Endothelial cell of umbilical vein (primary cell): ENCODE measurements at regions not wholly inside any gene's neighbourhood (a gene's known extent, or its start where the extent isn't known, plus 50 kb on each side); places are given as distances from the start of the nearest gene placed in this dataset.

ENCODE experiments used
- BruUV-seq: library from RNA; stranded (reverse); fragments of 400-500 nt; replicated peaks from 2 replicates; lab custom pipeline; 2021; lab: Mats Ljungman, UMichigan
- CTCF ChIA-PET: fragments of 300-600, 350-600 bp; sonication (Branson Sonifier 250); formaldehyde crosslinking; loops from one replicate; lab custom pipeline; 2021; ENCODE audit warnings: antibody characterized with exemption, inconsistent platforms; lab: Charles Lee
- POLR2A ChIA-PET: fragments of 300-600, 350-600 bp; sonication (Branson Sonifier 250); formaldehyde crosslinking; loops from one replicate; lab custom pipeline; 2021; ENCODE audit warnings: antibody characterized with exemption, inconsistent platforms; lab: Charles Lee
- DNase-seq: peaks from one replicate; pipeline ENCODE4 v3.0.0-alpha.2; 2011; ENCODE audit warnings: low read depth, low spot score
- FAIRE-seq: peaks from 2 replicates; lab custom pipeline; 2011; peaks lifted over from hg19 to GRCh38; lab: Jason Lieb, UNC
- H2AFZ ChIP-seq: 2 replicates; pipeline ENCODE4 v1.6.0; 2012; ENCODE audit warnings: low read depth, low read length, control low read depth, inconsistent platforms
- H3K27ac ChIP-seq: 2 replicates; pipeline ENCODE4 v1.5.1; 2011; ENCODE audit warnings: low read depth, mild to moderate bottlenecking, control low read depth, low read length, moderate library complexity; ENCODE audit not compliant: insufficient read depth
- H3K27me3 ChIP-seq, 2 experiments: 2 replicates each; pipeline versions ENCODE4 v1.6.0 to v1.6.1; 2011; ENCODE audit warnings: low read length in 2 of 2, mixed read lengths in 1 of 2; ENCODE audit not compliant: control insufficient read depth in 2 of 2, insufficient read depth in 2 of 2
- H3K36me3 ChIP-seq, 2 experiments: 2 replicates in 1 of 2; 3 replicates in 1 of 2; pipeline ENCODE4 v1.5.1; 2011; ENCODE audit warnings: low read length in 2 of 2, mild to moderate bottlenecking in 1 of 2, moderate library complexity in 1 of 2; ENCODE audit not compliant: control insufficient read depth in 2 of 2, insufficient read depth in 2 of 2; ENCODE audit errors: extremely low read depth in 1 of 2
- H3K4me1 ChIP-seq: 3 replicates; pipeline ENCODE4 v1.5.1; 2011; ENCODE audit warnings: mild to moderate bottlenecking, low read length; ENCODE audit not compliant: control insufficient read depth, insufficient read depth; ENCODE audit errors: extremely low read depth
- H3K4me2 ChIP-seq: 2 replicates; pipeline ENCODE4 v1.6.1; 2011; ENCODE audit warnings: low read length, control low read depth, mixed read lengths; ENCODE audit not compliant: insufficient read depth
- H3K4me3 ChIP-seq, 3 experiments: fragments of 200-600 bp in 1 of 3; sonication (generic), shearing (Covaris generic) in 1 of 3; replicated peaks in 1 of 3; 2 replicates each; pipeline ENCODE4 v1.5.1; 2011 to 2016; ENCODE audit warnings: control low read depth in 3 of 3, low read length in 3 of 3, mild to moderate bottlenecking in 2 of 3, inconsistent platforms in 1 of 3, low read depth in 1 of 3, moderate library complexity in 1 of 3; ENCODE audit not compliant: insufficient read depth in 1 of 3
- H3K79me2 ChIP-seq: 2 replicates; pipeline ENCODE4 v1.6.0; 2012; ENCODE audit warnings: low read length, inconsistent platforms; ENCODE audit not compliant: control insufficient read depth, insufficient read depth
- H3K9ac ChIP-seq: replicated peaks from 2 replicates; pipeline ENCODE3; 2011; ENCODE audit warnings: low read length, control low read depth; ENCODE audit not compliant: insufficient read depth; ENCODE audit errors: extremely low read depth
- H3K9me1 ChIP-seq: replicated peaks from 3 replicates; pipeline ENCODE4 v1.6.0; 2011; ENCODE audit warnings: mild to moderate bottlenecking, low read length; ENCODE audit not compliant: control insufficient read depth, insufficient read depth; ENCODE audit errors: extremely low read depth
- H3K9me3 ChIP-seq: replicated peaks from 2 replicates; pipeline ENCODE4 v1.5.1; 2012; ENCODE audit warnings: low read length, inconsistent platforms; ENCODE audit not compliant: control insufficient read depth, insufficient read depth
- H4K20me1 ChIP-seq: replicated peaks from 2 replicates; pipeline ENCODE3; 2011; ENCODE audit warnings: mild to moderate bottlenecking, low read length; ENCODE audit not compliant: control insufficient read depth, insufficient read depth; ENCODE audit errors: extremely low read depth
- CTCF ChIP-seq, 2 donors: IDR thresholded peaks; 1 replicate in 1 of 2; 2 replicates in 1 of 2; pipeline ENCODE4 v1.5.1; 2011; ENCODE audit warnings: low read length in 2 of 2, mild to moderate bottlenecking in 2 of 2, moderate library complexity in 2 of 2, control low read depth in 1 of 2, inconsistent platforms in 1 of 2, low read depth in 1 of 2; ENCODE audit not compliant: insufficient read depth in 1 of 2; ENCODE audit errors: extremely low read depth in 1 of 2
- EZH2 ChIP-seq: IDR thresholded peaks from 2 replicates; pipeline ENCODE4 v1.6.1; 2012; ENCODE audit warnings: borderline replicate concordance, low read depth, mild to moderate bottlenecking, moderate library complexity, low read length, inconsistent platforms; ENCODE audit not compliant: severe bottlenecking
- FOS ChIP-seq: IDR thresholded peaks from 2 replicates; pipeline ENCODE4 v1.6.1; 2011; ENCODE audit warnings: mild to moderate bottlenecking, low read length, moderate library complexity, borderline replicate concordance; ENCODE audit not compliant: insufficient read depth
- JUN ChIP-seq: IDR thresholded peaks from 2 replicates; pipeline ENCODE4 v1.6.1; 2011; ENCODE audit warnings: borderline replicate concordance, low read depth; ENCODE audit not compliant: insufficient read length, insufficient read depth
- MAX ChIP-seq: IDR thresholded peaks from 2 replicates; pipeline ENCODE4 v1.6.1; 2011; ENCODE audit not compliant: insufficient read depth, insufficient read length
- MYC ChIP-seq: IDR thresholded peaks from one replicate; pipeline ENCODE4 v1.6.1; 2011; ENCODE audit warnings: mild to moderate bottlenecking, low read depth, low read length
- POLR2A ChIP-seq: IDR thresholded peaks from 2 replicates; pipeline ENCODE4 v1.6.1; 2012; ENCODE audit warnings: low read depth, mild to moderate bottlenecking, control low read depth, low read length
- POLR2AphosphoS5 ChIP-seq: IDR thresholded peaks from 2 replicates; pipeline ENCODE4 v1.6.1; 2012; ENCODE audit warnings: low read depth, mild to moderate bottlenecking, control low read depth, low read length, moderate library complexity; ENCODE audit not compliant: insufficient read depth
- dilution Hi-C: fragments of 300-500 bp; cut with MboI; formaldehyde crosslinking; loops from one replicate; pipeline ENCODE4 v1.15.0; 2019; ENCODE audit warnings: low sequenced_read_pairs; ENCODE audit not compliant: extremely low pct_ligation_motif_present
- intact Hi-C: fragments of 100-400 bp; cut with micrococcal nuclease; formaldehyde crosslinking; loops from one replicate; pipeline ENCODE4 v1.10.0; 2022

- FAIRE-seq (no peak), DNase-seq (no peak)
- TF ChIP-seq MYC (no peak), POLR2AphosphoS5 (no peak), EZH2 (no peak), CTCF (IDR thresholded peaks at IDR 0.05; ENCODE audit: extremely low read depth in 1 of 2, insufficient read depth in 1 of 2, low read depth in 1 of 2, low read length in 2 of 2) (no peak), FOS (no peak), MAX (no peak), POLR2A (no peak), JUN (no peak)
- ChIA-PET CTCF (no interaction called here), POLR2A (no interaction called here)
- H3K4me1 ChIP-seq = no peaks in the 10 kb centered on the region
- H3K9me1 ChIP-seq = no peaks in the 10 kb centered on the region
- H3K27ac ChIP-seq = no peak overlapping the region
- no peak overlapping the region for H3K4me2 ChIP-seq
- BruUV-seq = no TSS peak
- H3K27me3 ChIP-seq = no peaks in the 10 kb centered on the region
- intact Hi-C loops = no loop called here
- H3K36me3 ChIP-seq = no peaks in the 10 kb centered on the region
- no peak overlapping the region for H2AFZ ChIP-seq
- dilution Hi-C loops = no loop called here
- no peak overlapping the region for H3K4me3 ChIP-seq
- H3K9me3 ChIP-seq = no peaks in the 10 kb centered on the region
- no peaks in the 10 kb centered on the region for H4K20me1 ChIP-seq
- no peaks in the 10 kb centered on the region for H3K79me2 ChIP-seq
- no peak overlapping the region for H3K9ac ChIP-seq
Measured at GRCh38 chr13:102508411-102508810, 88.4 kb upstream of the TPP2 start.
